ENCODE measurements at regions not wholly inside any gene's neighbourhood (a gene's known extent, or its start where the extent isn't known, plus 50 kb on each side); places are given as distances from the start of the nearest gene placed in this dataset.

DNA sequence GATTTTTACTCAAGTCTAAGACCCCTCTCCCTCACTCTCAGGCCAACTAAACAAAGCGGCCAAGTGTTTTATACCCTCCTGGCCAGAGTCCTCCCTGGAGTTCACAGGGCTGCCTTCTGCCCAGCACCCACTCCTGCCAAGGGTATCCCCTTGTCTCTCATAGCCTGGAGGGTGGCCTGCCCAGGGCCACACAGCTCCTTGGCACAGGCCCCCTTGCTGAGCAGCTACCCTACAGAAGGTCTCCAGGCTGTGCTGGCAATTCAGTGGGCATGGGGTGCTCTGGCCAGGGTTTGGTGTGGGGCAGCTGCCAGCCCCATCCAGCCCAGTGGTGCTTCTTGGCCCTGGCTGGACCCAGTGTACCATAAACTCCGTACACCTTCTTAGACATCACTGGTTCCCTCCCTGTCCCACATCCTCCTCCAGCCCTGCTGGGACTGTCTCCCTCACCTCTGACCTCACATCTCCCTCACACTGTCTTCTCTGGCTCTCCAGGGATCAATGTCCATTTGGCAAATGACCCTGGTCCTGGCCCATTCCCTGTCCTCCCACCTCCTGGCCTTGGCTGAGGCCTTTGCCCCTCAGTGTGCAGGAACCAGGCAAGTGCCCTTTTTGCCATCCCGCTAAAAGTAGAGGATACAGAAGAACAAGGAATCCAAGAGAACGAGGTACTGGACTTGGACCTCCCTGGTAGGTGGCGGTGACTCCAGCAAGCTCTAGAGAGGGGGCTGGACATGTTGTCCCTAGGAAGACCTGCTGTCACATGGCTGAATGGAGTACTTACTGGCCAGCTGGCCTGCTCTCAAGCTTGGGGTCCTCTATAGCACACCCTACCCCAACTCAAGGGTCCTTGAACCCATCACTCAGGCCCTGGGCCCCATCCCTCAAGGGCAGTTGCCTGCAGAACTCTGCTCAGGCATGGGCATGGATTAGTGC lies 50.0 kb upstream of the TRPM1 start:
- H2AFZ ChIP-seq (ENCODE audit: low read length) = no peak overlapping the region

DNA sequence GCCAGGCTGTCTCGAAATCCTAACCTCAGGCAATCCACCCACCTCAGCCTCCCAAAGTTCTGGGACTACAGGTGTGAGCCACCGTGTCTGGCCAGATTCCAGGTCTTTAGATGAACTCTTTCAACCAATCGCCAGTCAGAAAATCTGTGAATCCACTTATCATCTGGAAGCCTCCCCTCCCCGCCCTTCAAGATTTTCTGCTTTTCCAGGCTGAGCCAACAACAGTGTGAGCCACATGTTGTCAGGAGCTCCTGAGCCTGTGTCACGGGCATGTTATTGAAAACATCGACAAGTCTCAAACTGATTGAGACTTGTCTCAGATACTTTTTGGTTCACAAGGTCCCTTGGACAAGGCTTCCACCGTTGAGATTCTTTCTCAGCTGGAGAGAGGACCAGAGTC lies 52.0 kb upstream of the TRPM1 start:
- no peaks in the 10 kb centered on the region for H3F3A ChIP-seq (ENCODE audit: insufficient read depth, low read length)
- no peaks in the 10 kb centered on the region for H3K9me3 ChIP-seq (ENCODE audit: low read length)
- no peak overlapping the region for H3K4me2 ChIP-seq (ENCODE audit: low read length)
- no peak overlapping the region for H2AFZ ChIP-seq (ENCODE audit: low read length)
- H3K9me2 ChIP-seq (ENCODE audit: low read depth, low read length) = no peaks in the 10 kb centered on the region
- no peak overlapping the region for H3K4me3 ChIP-seq (ENCODE audit: low read depth, low read length, poor library complexity, severe bottlenecking)
- H3K79me2 ChIP-seq (ENCODE audit: insufficient read depth, low read length) = no peaks in the 10 kb centered on the region
- TF ChIP-seq, protein P1, sequence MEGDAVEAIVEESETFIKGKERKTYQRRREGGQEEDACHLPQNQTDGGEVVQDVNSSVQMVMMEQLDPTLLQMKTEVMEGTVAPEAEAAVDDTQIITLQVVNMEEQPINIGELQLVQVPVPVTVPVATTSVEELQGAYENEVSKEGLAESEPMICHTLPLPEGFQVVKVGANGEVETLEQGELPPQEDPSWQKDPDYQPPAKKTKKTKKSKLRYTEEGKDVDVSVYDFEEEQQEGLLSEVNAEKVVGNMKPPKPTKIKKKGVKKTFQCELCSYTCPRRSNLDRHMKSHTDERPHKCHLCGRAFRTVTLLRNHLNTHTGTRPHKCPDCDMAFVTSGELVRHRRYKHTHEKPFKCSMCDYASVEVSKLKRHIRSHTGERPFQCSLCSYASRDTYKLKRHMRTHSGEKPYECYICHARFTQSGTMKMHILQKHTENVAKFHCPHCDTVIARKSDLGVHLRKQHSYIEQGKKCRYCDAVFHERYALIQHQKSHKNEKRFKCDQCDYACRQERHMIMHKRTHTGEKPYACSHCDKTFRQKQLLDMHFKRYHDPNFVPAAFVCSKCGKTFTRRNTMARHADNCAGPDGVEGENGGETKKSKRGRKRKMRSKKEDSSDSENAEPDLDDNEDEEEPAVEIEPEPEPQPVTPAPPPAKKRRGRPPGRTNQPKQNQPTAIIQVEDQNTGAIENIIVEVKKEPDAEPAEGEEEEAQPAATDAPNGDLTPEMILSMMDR (IDR thresholded peaks at IDR 0.05; ENCODE audit: low read length) = no peak
- no peak for TF ChIP-seq EZH2 (IDR thresholded peaks at IDR 0.05; ENCODE audit: borderline replicate concordance, low read length)
- no peak overlapping the region for H3K27ac ChIP-seq (ENCODE audit: low read depth, low read length, poor library complexity, severe bottlenecking)
- H3K9ac ChIP-seq (ENCODE audit: low read length) = no peak overlapping the region
- no peaks in the 10 kb centered on the region for H4K20me1 ChIP-seq (ENCODE audit: insufficient read depth, low read length)
- H3K36me3 ChIP-seq (ENCODE audit: insufficient read depth, low read length) = no peaks in the 10 kb centered on the region
- peaks cover 9% of the 10 kb centered on the region for H3K4me1 ChIP-seq (ENCODE audit: insufficient read depth, low read length, severe bottlenecking)
- H3K27me3 ChIP-seq (ENCODE audit: insufficient read depth, low read length) = no peaks in the 10 kb centered on the region; the same call in 1 of the 2 replicates

More for the DNA sequence above, 50.0 kb upstream of the TRPM1 start:
- Histone ChIP-seq H3K4me1 (ENCODE audit: insufficient read depth, low read length, severe bottlenecking) (peaks cover 19% of the 10 kb centered on the region), H3F3A (ENCODE audit: insufficient read depth, low read length) (no peaks in the 10 kb centered on the region), H3K4me2 (ENCODE audit: low read length) (no peak overlapping the region), H3K27me3 (ENCODE audit: insufficient read depth, low read length) (no peaks in the 10 kb centered on the region; the same call in 1 of the 2 replicates), H3K36me3 (ENCODE audit: insufficient read depth, low read length) (no peaks in the 10 kb centered on the region), H3K4me3 (ENCODE audit: low read depth, low read length, poor library complexity, severe bottlenecking) (no peak overlapping the region), H3K79me2 (ENCODE audit: insufficient read depth, low read length) (no peaks in the 10 kb centered on the region), H3K9me3 (ENCODE audit: low read length) (no peaks in the 10 kb centered on the region), H3K9ac (ENCODE audit: low read length) (no peak overlapping the region), H3K9me2 (ENCODE audit: low read depth, low read length) (no peaks in the 10 kb centered on the region), H4K20me1 (ENCODE audit: insufficient read depth, low read length) (no peaks in the 10 kb centered on the region), H3K27ac (ENCODE audit: low read depth, low read length, poor library complexity, severe bottlenecking) (no peak overlapping the region)
- no peak for TF ChIP-seq EZH2 (IDR thresholded peaks at IDR 0.05; ENCODE audit: borderline replicate concordance, low read length)
- TF ChIP-seq, protein P1 (IDR thresholded peaks at IDR 0.05; ENCODE audit: low read length) = no peak

DNA sequence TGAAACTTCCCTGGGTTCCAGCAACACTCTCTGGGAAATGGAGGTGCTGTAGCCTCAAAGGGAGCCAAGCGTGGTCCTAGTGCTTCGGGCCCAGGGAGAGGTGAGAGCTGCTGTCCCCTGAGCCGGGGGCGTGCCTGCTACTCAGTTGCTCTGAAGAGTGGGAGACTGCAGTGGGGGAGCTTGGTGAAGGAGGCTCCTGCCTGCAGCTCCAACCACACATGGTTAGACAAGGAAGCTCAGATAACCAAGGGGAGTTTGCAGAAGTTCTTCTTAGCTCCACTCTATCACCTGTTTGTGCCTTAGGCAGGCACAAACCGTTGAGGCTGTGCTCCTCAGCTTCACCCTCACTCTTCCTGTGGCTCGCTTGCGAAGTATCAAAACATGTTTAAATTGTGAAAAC lies 53.6 kb upstream of the TRPM1 start:
- H2AFZ ChIP-seq (ENCODE audit: low read length) = no peak overlapping the region

More for the DNA sequence above, 53.6 kb upstream of the TRPM1 start:
- no peaks in the 10 kb centered on the region for H3F3A ChIP-seq (ENCODE audit: insufficient read depth, low read length)
- no peaks in the 10 kb centered on the region for H4K20me1 ChIP-seq (ENCODE audit: insufficient read depth, low read length)
- no peaks in the 10 kb centered on the region for H3K9me3 ChIP-seq (ENCODE audit: low read length)
- no peaks in the 10 kb centered on the region for H3K36me3 ChIP-seq (ENCODE audit: insufficient read depth, low read length)
- no peaks in the 10 kb centered on the region for H3K9me2 ChIP-seq (ENCODE audit: low read depth, low read length)
- H3K27ac ChIP-seq (ENCODE audit: low read depth, low read length, poor library complexity, severe bottlenecking) = no peak overlapping the region
- H3K4me3 ChIP-seq (ENCODE audit: low read depth, low read length, poor library complexity, severe bottlenecking) = no peak overlapping the region
- no peaks in the 10 kb centered on the region; the same call in 1 of the 2 replicates for H3K27me3 ChIP-seq (ENCODE audit: insufficient read depth, low read length)
- H3K9ac ChIP-seq (ENCODE audit: low read length) = no peak overlapping the region
- no peaks in the 10 kb centered on the region for H3K4me1 ChIP-seq (ENCODE audit: insufficient read depth, low read length, severe bottlenecking)
- H3K79me2 ChIP-seq (ENCODE audit: insufficient read depth, low read length) = no peaks in the 10 kb centered on the region
- H3K4me2 ChIP-seq (ENCODE audit: low read length) = no peak overlapping the region
- TF ChIP-seq EZH2 (IDR thresholded peaks at IDR 0.05; ENCODE audit: borderline replicate concordance, low read length) = no peak
- TF ChIP-seq, protein P1 (IDR thresholded peaks at IDR 0.05; ENCODE audit: low read length) = no peak

All from OCI-LY1 (cell line).